ENCODE measurements at regions not wholly inside any gene's neighbourhood (a gene's known extent, or its start where the extent isn't known, plus 50 kb on each side); places are given as distances from the start of the nearest gene placed in this dataset.

DNA sequence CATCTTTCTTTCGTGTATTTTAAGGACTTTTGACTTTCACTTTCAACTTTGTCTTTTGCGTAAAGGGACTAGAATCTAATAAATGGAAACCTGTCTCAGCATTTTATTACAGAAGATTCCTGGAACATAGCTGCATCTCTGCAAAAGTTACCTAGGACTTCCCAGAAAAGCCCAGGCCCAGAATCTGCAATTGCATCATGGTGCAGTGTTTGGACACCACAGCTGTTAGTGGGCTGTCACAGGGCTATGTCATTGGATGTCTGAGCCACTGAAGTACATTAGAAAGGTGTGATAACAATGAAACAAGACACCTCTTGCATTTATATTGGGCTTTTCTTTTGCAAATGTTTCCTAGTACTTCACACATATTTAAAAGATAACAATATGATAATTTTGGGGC lies 199.9 kb upstream of the IGF1 start:
- TF ChIP-seq, protein P1, sequence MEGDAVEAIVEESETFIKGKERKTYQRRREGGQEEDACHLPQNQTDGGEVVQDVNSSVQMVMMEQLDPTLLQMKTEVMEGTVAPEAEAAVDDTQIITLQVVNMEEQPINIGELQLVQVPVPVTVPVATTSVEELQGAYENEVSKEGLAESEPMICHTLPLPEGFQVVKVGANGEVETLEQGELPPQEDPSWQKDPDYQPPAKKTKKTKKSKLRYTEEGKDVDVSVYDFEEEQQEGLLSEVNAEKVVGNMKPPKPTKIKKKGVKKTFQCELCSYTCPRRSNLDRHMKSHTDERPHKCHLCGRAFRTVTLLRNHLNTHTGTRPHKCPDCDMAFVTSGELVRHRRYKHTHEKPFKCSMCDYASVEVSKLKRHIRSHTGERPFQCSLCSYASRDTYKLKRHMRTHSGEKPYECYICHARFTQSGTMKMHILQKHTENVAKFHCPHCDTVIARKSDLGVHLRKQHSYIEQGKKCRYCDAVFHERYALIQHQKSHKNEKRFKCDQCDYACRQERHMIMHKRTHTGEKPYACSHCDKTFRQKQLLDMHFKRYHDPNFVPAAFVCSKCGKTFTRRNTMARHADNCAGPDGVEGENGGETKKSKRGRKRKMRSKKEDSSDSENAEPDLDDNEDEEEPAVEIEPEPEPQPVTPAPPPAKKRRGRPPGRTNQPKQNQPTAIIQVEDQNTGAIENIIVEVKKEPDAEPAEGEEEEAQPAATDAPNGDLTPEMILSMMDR (conservative IDR thresholded peaks at IDR 0.05 in 1 of 2, IDR thresholded peaks at IDR 0.05 in 1 of 2; ENCODE audit: extremely low read depth in 1 of 2, insufficient read depth in 1 of 2, low read depth in 1 of 2, low read length in 2 of 2) = no peak
- no peak for TF ChIP-seq EZH2 (IDR thresholded peaks at IDR 0.05; ENCODE audit: borderline replicate concordance, low read length)

All from mammary epithelial cell (primary cell).